ENCODE measurements at regions not wholly inside any gene's neighbourhood (a gene's known extent, or its start where the extent isn't known, plus 50 kb on each side); places are given as distances from the start of the nearest gene placed in this dataset.

GRCh38 chr3:153036846-153037245 is 125.2 kb upstream of the RAP2B start:
- DNase-seq, result no peak

DNA sequence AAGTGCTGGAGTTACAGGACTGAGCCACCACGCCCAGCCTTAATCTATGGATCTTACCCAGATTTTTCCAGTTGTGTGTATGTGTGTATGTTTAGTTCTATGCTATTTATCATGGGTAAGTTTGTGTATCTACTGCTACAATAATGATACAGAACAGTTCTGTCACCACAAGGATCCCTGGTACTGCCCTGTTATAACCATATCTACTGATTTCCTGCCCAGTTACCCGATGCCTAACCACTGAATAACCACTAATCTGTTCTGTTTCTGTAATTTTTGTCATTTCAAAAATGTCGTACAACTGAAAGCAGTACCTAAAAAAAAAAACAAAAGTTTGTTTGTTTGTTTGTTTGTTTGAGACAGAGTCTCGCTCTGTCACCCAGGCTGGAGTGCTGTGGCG is 123.7 kb upstream of the RAP2B start:
- no peak for DNase-seq

DNA sequence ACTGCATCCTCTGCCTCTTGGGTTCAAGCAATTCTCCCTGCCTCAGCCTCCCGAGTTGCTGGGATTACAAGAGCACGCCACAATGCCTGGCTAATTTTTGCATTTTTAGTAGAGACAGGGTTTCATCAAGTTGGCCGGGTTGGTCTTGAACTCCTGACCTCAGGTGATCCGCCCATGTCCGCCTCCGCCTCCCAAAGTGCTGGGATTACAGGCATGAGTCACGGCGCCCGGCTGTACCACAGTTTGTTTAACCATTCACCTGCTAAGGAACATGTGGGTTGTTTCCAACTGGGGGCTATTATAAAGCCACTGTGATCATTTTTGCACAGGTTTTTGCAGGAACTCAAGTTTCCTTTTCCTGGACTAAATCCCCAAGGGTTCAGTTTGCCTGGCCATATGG is 123.2 kb upstream of the RAP2B start:
- DNase-seq, result no peak

DNA sequence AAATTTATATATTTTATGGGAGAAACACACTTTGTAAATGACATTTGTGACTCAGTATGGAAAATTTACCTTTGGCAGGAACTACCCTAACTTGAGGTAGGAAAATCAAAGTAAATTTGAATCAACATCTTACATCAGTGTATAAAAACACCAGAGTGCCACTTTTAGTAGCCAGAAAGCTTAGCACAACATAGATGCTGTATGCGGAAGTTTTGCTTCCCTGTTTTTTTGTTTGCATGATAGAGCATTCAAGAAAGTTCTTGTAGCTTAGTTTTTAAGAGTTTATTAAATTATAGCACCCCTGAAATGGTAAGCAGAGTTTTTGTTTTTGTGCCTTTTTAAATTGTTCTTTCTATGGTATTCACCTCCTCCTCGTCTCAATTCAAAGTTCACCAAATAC is 120.8 kb upstream of the RAP2B start:
- no peak for DNase-seq

- DNase-seq, result peak; percentile 24
Measured at GRCh38 chr3:153042088-153042487, 119.9 kb upstream of the RAP2B start.

DNA sequence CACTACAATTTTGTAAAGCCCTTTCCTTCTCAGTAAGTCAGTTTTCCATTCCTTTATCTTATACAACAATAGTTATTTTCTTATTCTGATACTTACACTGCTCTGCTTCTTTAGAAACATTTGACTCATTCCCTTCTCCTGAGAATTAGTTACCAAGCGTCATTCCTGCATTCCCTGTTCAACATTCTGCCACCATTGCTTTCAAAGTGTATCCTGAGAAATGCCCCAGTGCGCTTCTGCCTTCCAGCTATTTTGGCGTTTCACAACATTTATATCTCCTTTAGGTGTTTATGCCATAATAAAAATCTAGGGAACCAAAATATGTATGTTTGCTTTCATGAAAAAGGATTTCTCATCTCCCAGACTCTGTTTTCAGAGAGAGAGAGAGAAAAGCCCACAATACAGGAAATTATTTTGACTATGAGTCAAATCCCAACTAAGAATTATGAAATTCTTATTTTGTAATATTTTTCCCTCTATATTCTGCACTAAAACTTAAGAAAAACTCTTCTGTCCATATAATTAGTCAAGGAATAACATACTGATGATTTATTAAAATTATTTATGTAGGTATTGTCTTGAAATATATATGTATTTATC is 118.2 kb upstream of the RAP2B start:
- DNase-seq, result peak; percentile 61

DNA sequence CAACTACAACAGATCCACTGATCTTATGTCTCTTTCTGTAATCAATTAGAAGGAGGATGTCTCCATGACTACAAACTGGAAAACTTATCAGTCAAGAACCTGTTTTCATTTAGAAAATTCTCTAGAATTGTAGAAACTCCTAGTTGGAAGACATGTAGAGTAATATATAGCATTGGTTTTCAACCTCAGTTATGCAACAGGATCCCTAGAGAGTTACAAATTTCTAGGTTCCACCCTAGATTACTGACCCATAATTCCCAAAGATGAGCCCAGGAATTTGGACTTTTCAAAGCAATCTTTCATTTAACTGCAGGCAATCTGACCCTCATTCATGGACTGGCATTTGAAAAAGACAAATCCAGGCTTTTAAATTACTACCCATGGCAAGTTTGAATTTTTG is 116.9 kb upstream of the RAP2B start:
- DNase-seq, result no peak

- DNase-seq, result no peak
Measured at GRCh38 chr3:153050978-153051377, 111.0 kb upstream of the RAP2B start.

DNA sequence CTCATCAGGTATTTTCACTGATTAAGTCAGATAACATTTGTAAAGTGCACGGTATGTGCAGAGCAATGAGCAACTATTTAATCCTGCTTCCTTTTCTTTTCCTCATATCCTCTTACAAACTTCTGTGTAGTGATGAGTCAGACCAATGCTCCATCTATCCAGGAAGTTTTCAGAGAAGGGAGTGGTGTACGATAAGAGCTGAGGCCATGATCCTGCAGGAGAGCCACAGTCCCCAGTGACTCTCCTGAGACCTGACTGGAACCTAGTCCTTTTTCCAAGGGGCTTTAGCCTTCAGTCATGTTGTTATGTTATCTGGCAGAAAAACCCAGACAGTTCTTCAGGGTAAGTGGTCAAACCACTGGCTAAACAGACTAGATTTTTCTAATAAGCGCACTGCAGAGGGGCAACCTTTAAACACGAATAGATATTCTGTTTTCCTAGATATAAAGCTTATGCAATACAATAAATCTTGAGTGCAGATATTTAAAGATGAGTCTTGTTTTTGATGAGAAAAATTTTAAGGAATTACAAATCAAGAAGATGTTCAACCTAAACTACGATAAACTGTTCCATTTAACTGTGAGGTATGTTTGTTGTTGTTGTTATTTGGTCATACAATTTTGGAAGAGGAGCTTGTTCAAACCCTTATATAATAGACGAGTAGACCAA is 110.5 kb upstream of the RAP2B start:
- peak; percentile 93 for DNase-seq

- DNase-seq, result peak; percentile 97
Measured at GRCh38 chr3:153052096-153052460, 109.9 kb upstream of the RAP2B start.

- no peak for DNase-seq
Measured at GRCh38 chr3:153055217-153055616, 106.8 kb upstream of the RAP2B start.

GRCh38 chr3:153055779-153056178 is 106.2 kb upstream of the RAP2B start:
- no peak for DNase-seq

- DNase-seq, result peak; percentile 87
Measured at GRCh38 chr3:153058031-153058688, 103.9 kb upstream of the RAP2B start.

GRCh38 chr3:153060346-153060745 is 101.7 kb upstream of the RAP2B start:
- no peak for DNase-seq

- no peak for DNase-seq
Measured at GRCh38 chr3:153061938-153062528, 100.0 kb upstream of the RAP2B start.

DNA sequence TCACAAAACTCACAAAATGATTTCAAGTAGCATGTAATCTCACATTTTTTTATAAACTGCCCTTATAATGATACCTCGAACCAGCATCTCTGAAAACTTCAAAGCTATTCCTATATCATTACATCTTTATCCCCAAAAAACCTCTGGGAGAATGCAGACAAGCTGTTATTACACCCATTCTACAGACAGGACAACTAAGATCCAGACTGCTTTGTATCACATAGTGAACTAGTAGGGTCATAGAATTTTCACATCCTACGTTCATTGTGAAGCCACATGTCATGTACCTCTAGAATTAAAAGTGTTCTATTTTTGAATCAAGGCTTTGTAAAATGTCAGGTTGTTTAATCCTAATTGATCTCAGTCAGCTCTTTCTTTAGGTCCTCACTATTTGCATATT is 98.7 kb upstream of the RAP2B start:
- DNase-seq, result no peak

GRCh38 chr3:153066983-153067382 is 95.0 kb upstream of the RAP2B start:
- no peak for DNase-seq

DNA sequence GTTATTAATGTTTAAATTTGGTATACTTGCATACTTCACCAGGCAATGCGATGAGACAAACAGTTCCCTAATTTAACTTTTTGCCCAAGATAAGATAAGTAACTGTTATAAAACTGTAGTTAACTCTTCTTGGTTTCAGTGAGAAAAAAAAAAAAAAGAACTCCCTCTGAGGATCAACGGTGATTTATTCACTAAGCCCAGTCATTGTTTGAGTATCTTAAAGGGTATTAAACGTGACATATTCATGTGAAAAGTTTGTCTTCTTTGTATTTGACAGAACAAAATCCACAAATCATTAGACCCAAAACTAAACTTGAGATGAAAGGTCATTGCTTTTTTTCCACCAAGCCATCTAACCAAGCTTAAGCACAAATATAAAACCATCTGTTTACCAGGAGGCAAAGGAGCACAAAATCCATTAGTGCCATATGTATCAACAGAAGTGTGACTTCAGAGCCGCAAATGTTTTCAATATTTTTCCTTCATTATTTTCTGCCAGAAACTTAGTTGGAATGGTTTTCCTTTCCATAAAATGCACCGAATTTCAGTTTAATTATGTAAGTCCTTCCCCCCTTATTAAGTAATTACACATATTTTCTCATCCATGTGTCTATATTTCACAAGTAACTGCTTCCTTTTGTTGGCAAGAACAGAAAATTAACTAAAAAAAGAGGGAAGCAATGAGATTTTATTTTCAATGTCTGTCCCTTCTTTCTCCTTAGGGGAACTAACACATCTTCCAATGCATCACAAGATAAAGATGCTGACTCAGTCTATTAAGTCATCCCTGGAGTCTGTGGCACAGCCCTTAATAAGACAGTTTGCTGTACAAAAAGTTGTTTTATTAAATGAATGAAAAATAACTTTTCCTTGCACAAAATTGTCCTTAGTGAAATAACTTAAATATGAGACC is 92.2 kb upstream of the RAP2B start:
- peak; percentile 79 for DNase-seq

DNA sequence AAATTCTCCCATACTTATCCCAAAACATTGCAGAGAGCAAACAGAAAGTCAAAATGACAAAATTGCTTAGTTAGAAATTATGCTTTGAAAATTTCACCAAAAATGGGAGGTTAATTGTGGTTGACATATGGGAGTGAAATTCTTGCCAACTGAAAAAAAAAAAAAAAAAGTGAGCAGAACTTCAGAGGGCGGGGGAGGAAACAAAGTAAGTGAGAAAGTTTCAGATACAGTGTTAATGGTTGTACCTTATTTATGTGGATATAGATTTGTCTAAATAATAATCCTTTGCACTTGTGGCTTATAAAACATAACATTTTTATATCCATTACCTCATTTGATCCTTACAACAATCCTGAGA is 91.5 kb upstream of the RAP2B start:
- DNase-seq, result peak; percentile 44

GRCh38 chr3:153072382-153072781 is 89.6 kb upstream of the RAP2B start:
- DNase-seq, result no peak

- no peak for DNase-seq
Measured at GRCh38 chr3:153072856-153073255, 89.2 kb upstream of the RAP2B start.

- DNase-seq, result no peak
Measured at GRCh38 chr3:153073636-153074035, 88.4 kb upstream of the RAP2B start.

GRCh38 chr3:153078826-153079225 is 83.2 kb upstream of the RAP2B start:
- no peak for DNase-seq
